ENCODE measurements at regions not wholly inside any gene's neighbourhood (a gene's known extent, or its start where the extent isn't known, plus 50 kb on each side); places are given as distances from the start of the nearest gene placed in this dataset.

DNA sequence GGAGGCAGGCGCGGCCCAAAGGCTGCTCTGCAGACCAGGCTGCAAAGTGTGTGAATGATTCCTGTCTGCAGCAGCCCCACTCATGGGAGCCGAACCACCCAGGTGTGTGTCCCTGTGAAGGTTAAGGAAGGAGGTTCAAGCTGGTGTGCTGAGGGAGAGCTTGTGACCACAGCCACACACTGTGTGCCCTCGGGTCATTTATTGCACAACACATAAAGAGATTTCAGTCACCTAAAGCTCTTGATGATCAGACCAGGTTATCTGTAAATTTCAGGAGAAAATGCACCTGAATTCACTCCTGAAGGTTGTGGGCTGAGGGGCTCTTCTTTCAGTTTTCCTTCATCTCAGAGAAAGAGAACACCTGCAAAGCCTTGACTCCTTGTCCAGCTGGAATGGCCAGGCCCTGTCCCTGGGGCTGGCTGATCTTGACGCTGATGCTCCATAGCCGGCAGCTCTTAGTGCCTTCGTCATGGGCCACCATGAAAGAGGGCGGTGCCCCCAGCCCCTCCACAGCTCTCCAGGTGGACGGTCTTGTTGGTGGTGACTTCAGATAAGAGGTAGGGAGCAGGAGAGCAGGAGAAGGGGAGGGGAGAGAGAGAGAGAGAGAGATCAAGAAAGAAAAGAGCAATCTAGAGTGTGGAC lies 110.8 kb upstream of the C1QTNF9B start:
- Mint-ChIP-seq H3K36me3 (ENCODE audit: low read depth) (no peaks in the 10 kb centered on the region), H3K27ac (no peak overlapping the region), H3K4me3 (no peak overlapping the region), H3K4me1 (ENCODE audit: low read depth) (no peaks in the 10 kb centered on the region), H3K9me3 (no peaks in the 10 kb centered on the region), H3K27me3 (no peaks in the 10 kb centered on the region)
- Histone ChIP-seq H3K27ac (ENCODE audit: low read depth in 1 of 2, low read length in 2 of 2) (no peak overlapping the region), H3K4me1 (ENCODE audit: insufficient read depth, low read length) (no peaks in the 10 kb centered on the region), H3K27me3 (ENCODE audit: control insufficient read depth in 1 of 2, insufficient read depth in 2 of 2, low read length in 2 of 2) (peaks cover 0 to 3% of the 10 kb centered on the region in 2 experiments), H3K4me3 (ENCODE audit: low read length) (no peak overlapping the region), H3K36me3 (ENCODE audit: insufficient read depth, low read length) (no peaks in the 10 kb centered on the region), H3K9me3 (ENCODE audit: control insufficient read depth in 1 of 2, insufficient read depth in 1 of 2, low read length in 2 of 2) (no peaks in the 10 kb centered on the region)
- ChIA-PET CTCF (no interaction called here), POLR2A (no interaction called here)
- intact Hi-C loops (cut with DNase I, micrococcal nuclease) = no loop called here
- TF ChIP-seq, protein P1, sequence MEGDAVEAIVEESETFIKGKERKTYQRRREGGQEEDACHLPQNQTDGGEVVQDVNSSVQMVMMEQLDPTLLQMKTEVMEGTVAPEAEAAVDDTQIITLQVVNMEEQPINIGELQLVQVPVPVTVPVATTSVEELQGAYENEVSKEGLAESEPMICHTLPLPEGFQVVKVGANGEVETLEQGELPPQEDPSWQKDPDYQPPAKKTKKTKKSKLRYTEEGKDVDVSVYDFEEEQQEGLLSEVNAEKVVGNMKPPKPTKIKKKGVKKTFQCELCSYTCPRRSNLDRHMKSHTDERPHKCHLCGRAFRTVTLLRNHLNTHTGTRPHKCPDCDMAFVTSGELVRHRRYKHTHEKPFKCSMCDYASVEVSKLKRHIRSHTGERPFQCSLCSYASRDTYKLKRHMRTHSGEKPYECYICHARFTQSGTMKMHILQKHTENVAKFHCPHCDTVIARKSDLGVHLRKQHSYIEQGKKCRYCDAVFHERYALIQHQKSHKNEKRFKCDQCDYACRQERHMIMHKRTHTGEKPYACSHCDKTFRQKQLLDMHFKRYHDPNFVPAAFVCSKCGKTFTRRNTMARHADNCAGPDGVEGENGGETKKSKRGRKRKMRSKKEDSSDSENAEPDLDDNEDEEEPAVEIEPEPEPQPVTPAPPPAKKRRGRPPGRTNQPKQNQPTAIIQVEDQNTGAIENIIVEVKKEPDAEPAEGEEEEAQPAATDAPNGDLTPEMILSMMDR (IDR thresholded peaks at IDR 0.05) = no peak
- ATAC-seq (ENCODE audit: poor library complexity) = no peak
- no peak for DNase-seq

DNA sequence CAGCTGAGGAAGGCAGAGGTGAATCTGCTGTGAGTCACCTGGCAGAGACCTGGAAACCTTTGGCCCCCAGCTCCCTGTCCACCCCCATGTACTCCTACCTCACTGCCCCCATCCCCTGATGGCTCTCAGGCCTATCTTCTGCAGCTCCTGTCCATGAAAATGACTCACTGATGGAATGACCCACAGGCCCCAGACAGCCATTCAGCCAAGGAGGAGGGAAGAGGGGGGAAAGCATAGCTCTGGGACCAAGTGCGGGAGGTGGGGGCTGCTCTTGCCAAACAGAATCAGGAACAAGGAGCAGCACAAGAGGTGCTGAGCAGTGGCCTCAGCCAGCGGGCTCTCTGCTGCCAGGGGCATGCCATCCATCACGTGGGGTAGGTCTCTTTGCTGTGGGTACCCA lies 111.4 kb upstream of the C1QTNF9B start:
- H3K27me3 Mint-ChIP-seq = no peaks in the 10 kb centered on the region
- no peak overlapping the region for H3K27ac Mint-ChIP-seq
- intact Hi-C loops (cut with DNase I, micrococcal nuclease) = no loop called here
- TF ChIP-seq, protein P1 (IDR thresholded peaks at IDR 0.05) = no peak
- no peaks in the 10 kb centered on the region for H3K36me3 ChIP-seq (ENCODE audit: insufficient read depth, low read length)
- no peak overlapping the region for H3K4me3 Mint-ChIP-seq
- H3K27me3 ChIP-seq (ENCODE audit: control insufficient read depth in 1 of 2, insufficient read depth in 2 of 2, low read length in 2 of 2) = peaks cover 0 to 3% of the 10 kb centered on the region in 2 experiments
- ATAC-seq (ENCODE audit: poor library complexity) (no peak), DNase-seq (no peak)
- ChIA-PET POLR2A (no interaction called here), CTCF (no interaction called here)
- H3K4me3 ChIP-seq (ENCODE audit: low read length) = no peak overlapping the region
- H3K4me1 ChIP-seq (ENCODE audit: insufficient read depth, low read length) = no peaks in the 10 kb centered on the region
- no peak overlapping the region for H3K27ac ChIP-seq (ENCODE audit: low read depth in 1 of 2, low read length in 2 of 2)
- H3K4me1 Mint-ChIP-seq (ENCODE audit: low read depth) = no peaks in the 10 kb centered on the region
- no peaks in the 10 kb centered on the region for H3K9me3 ChIP-seq (ENCODE audit: control insufficient read depth in 1 of 2, insufficient read depth in 1 of 2, low read length in 2 of 2)
- no peaks in the 10 kb centered on the region for H3K9me3 Mint-ChIP-seq
- H3K36me3 Mint-ChIP-seq (ENCODE audit: low read depth) = no peaks in the 10 kb centered on the region

DNA sequence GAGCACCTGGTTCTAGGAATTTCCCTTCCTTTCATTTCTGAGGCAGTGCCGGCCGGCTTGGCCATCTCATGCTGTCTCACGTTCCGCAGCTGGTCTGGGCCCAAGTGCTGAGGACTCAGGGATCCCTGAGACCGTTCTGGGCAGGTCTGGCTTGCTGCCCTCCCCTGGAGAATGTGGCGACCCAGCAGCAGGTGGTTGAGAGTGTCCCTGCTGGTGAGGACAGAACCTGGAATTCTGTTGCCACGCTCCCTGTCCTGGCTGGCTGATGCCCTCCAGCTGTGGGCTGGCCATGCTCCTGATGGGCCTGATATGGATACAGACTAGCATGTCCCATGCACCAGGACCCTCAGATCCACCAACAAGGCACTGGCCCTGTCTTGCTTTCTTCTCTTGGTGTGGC lies 114.0 kb upstream of the C1QTNF9B start:
- ATAC-seq (ENCODE audit: poor library complexity) (no peak), DNase-seq (no peak)
- Mint-ChIP-seq H3K9me3 (no peaks in the 10 kb centered on the region), H3K4me1 (ENCODE audit: low read depth) (no peaks in the 10 kb centered on the region), H3K27me3 (no peaks in the 10 kb centered on the region), H3K36me3 (ENCODE audit: low read depth) (no peaks in the 10 kb centered on the region), H3K4me3 (no peak overlapping the region), H3K27ac (no peak overlapping the region)
- no peaks in the 10 kb centered on the region for H3K4me1 ChIP-seq (ENCODE audit: insufficient read depth, low read length)
- TF ChIP-seq, protein P1 (IDR thresholded peaks at IDR 0.05) = no peak
- POLR2A ChIA-PET = no interaction called here
- intact Hi-C loops (cut with DNase I, micrococcal nuclease) = no loop called here
- no peaks in the 10 kb centered on the region for H3K9me3 ChIP-seq (ENCODE audit: control insufficient read depth in 1 of 2, insufficient read depth in 1 of 2, low read length in 2 of 2)
- no peak overlapping the region for H3K27ac ChIP-seq (ENCODE audit: low read depth in 1 of 2, low read length in 2 of 2)
- CTCF ChIA-PET = no interaction called here
- no peak overlapping the region for H3K4me3 ChIP-seq (ENCODE audit: low read length)
- no peaks in the 10 kb centered on the region for H3K36me3 ChIP-seq (ENCODE audit: insufficient read depth, low read length)
- H3K27me3 ChIP-seq (ENCODE audit: control insufficient read depth in 1 of 2, insufficient read depth in 2 of 2, low read length in 2 of 2) = peaks cover 0 to 3% of the 10 kb centered on the region in 2 experiments

Measured in CD4-positive, alpha-beta T cell (primary cell).